GM23338 (cell line): ENCODE measurements at regions not wholly inside any gene's neighbourhood (a gene's known extent, or its start where the extent isn't known, plus 50 kb on each side); places are given as distances from the start of the nearest gene placed in this dataset.

ENCODE experiments used
- CTCF ChIP-seq, 2 experiments: fragments of 200-600 bp in 1 of 2; sonication (generic) in 1 of 2; conservative IDR thresholded peaks; 2 replicates each; pipeline versions ENCODE4 v1.5.1 to v1.6.1; 2016 to 2017; ENCODE audit warnings: antibody characterized with exemption in 2 of 2, low read depth in 2 of 2, mild to moderate bottlenecking in 2 of 2, moderate library complexity in 1 of 2
- EZH2 ChIP-seq: fragments of 200-600 bp; sonication (generic); IDR thresholded peaks from one replicate; pipeline ENCODE4 v1.8.0; 2017; ENCODE audit warnings: antibody characterized with exemption, mild to moderate bottlenecking, low read depth; ENCODE audit not compliant: unreplicated experiment
- EZH2phosphoT487 ChIP-seq: fragments of 200-600 bp; sonication (generic); IDR thresholded peaks from one replicate; pipeline ENCODE4 v1.8.1; 2018; ENCODE audit warnings: antibody characterized with exemption; ENCODE audit not compliant: unreplicated experiment
- POLR2AphosphoS5 ChIP-seq: IDR thresholded peaks from 2 replicates; pipeline ENCODE4 v1.6.1; 2016; ENCODE audit warnings: antibody characterized with exemption, low read depth
- REST ChIP-seq: IDR thresholded peaks from one replicate; pipeline ENCODE4 v1.6.1; 2018; ENCODE audit warnings: antibody characterized with exemption; ENCODE audit not compliant: unreplicated experiment
- ZNF114 ChIP-seq: fragments of 250-450 bp; sonication (Bioruptor Pico); IDR thresholded peaks from 2 replicates; pipeline ENCODE4 v1.5.0; 2020; ENCODE audit warnings: mild to moderate bottlenecking, moderate library complexity
- ZNF331 ChIP-seq: fragments of 250-450 bp; sonication (Bioruptor Pico); IDR thresholded peaks from 2 replicates; pipeline ENCODE4 v1.5.0; 2020; ENCODE audit warnings: low read depth, mild to moderate bottlenecking, moderate library complexity

- TF ChIP-seq CTCF (conservative IDR thresholded peaks at IDR 0.05; ENCODE audit: low read depth in 2 of 2) (no peak), ZNF114 (CRISPR knock-in tag) (no peak), ZNF331 (no peak), POLR2AphosphoS5 (no peak), EZH2phosphoT487 (no peak), EZH2 (no peak), REST (no peak)
Observed at GRCh38 chr16:87098976-87099720, 218.0 kb downstream of the C16orf95 start.
